KMS-11 (cell line): ENCODE measurements at regions not wholly inside any gene's neighbourhood (a gene's known extent, or its start where the extent isn't known, plus 50 kb on each side); places are given as distances from the start of the nearest gene placed in this dataset.
"Not testable (repeated sequence)": the region's sequence is repeated elsewhere in the genome, so short reads cannot be mapped to it uniquely, and the experiment has no call there.

ENCODE experiments used
- H2AFZ ChIP-seq: fragments of 200-600 bp; sonication (generic); 2 replicates; pipeline ENCODE4 v1.6.1; 2016; ENCODE audit warnings: antibody characterized with exemption, mixed run types, low read depth
- H3K27ac ChIP-seq: fragments of 200-600 bp; sonication (generic); 2 replicates; pipeline ENCODE4 v1.6.1; 2016; ENCODE audit warnings: mild to moderate bottlenecking, mixed run types
- H3K27me3 ChIP-seq: fragments of 200-600 bp; sonication (generic); 2 replicates; pipeline ENCODE4 v1.6.1; 2017; ENCODE audit warnings: mild to moderate bottlenecking, low read depth, mixed run types, moderate library complexity; ENCODE audit not compliant: insufficient read depth
- H3K36me3 ChIP-seq: fragments of 200-600 bp; sonication (generic); 2 replicates; pipeline ENCODE4 v1.6.1; 2017; ENCODE audit warnings: mild to moderate bottlenecking, mixed run types; ENCODE audit not compliant: insufficient read depth
- H3K4me1 ChIP-seq: fragments of 200-600 bp; sonication (generic); 2 replicates; pipeline ENCODE4 v1.6.1; 2016; ENCODE audit warnings: mild to moderate bottlenecking, low read depth, mixed run types; ENCODE audit not compliant: poor library complexity, severe bottlenecking
- H3K4me2 ChIP-seq: fragments of 200-600 bp; sonication (generic); 2 replicates; pipeline ENCODE4 v1.7.0; 2016; ENCODE audit warnings: mild to moderate bottlenecking, mixed run types
- H3K4me3 ChIP-seq: fragments of 200-600 bp; sonication (generic); IDR thresholded peaks from 2 replicates; pipeline ENCODE4 v1.6.1; 2017; ENCODE audit warnings: low read depth, low read length, mixed read lengths; ENCODE audit not compliant: insufficient read depth
- H3K79me2 ChIP-seq: fragments of 200-600 bp; sonication (generic); 2 replicates; pipeline ENCODE4 v1.6.1; 2016; ENCODE audit warnings: low read depth, mixed run types; ENCODE audit not compliant: insufficient read depth
- H3K9ac ChIP-seq: fragments of 200-600 bp; sonication (generic); 2 replicates; pipeline ENCODE4 v1.6.1; 2016; ENCODE audit warnings: mild to moderate bottlenecking, mixed run types
- H4K20me1 ChIP-seq: fragments of 200-600 bp; sonication (generic); 2 replicates; pipeline ENCODE4 v1.6.1; 2016; ENCODE audit warnings: mild to moderate bottlenecking, mixed run types; ENCODE audit not compliant: insufficient read depth
- TF ChIP-seq, protein P1 (sequence below): fragments of 200-600 bp; sonication (generic); conservative IDR thresholded peaks from 2 replicates; pipeline ENCODE4 v1.6.1; 2017; ENCODE audit warnings: low read depth, mild to moderate bottlenecking, antibody characterized with exemption, low read length, moderate library complexity, mixed read lengths

GRCh38 chr1:172837816-172838679, 179.1 kb downstream of the FASLG start:
- H3K27me3 ChIP-seq, result no peaks in the 10 kb centered on the region
- TF ChIP-seq, protein P1, sequence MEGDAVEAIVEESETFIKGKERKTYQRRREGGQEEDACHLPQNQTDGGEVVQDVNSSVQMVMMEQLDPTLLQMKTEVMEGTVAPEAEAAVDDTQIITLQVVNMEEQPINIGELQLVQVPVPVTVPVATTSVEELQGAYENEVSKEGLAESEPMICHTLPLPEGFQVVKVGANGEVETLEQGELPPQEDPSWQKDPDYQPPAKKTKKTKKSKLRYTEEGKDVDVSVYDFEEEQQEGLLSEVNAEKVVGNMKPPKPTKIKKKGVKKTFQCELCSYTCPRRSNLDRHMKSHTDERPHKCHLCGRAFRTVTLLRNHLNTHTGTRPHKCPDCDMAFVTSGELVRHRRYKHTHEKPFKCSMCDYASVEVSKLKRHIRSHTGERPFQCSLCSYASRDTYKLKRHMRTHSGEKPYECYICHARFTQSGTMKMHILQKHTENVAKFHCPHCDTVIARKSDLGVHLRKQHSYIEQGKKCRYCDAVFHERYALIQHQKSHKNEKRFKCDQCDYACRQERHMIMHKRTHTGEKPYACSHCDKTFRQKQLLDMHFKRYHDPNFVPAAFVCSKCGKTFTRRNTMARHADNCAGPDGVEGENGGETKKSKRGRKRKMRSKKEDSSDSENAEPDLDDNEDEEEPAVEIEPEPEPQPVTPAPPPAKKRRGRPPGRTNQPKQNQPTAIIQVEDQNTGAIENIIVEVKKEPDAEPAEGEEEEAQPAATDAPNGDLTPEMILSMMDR, result no peak
- H4K20me1 ChIP-seq, result no peaks in the 10 kb centered on the region
- H3K4me3 ChIP-seq, result no peak overlapping the region
- no peaks in the 10 kb centered on the region for H3K79me2 ChIP-seq
- H3K4me2 ChIP-seq, result no peak overlapping the region
- H3K9ac ChIP-seq, result no peak overlapping the region
- H3K36me3 ChIP-seq, result no peaks in the 10 kb centered on the region
- no peak overlapping the region for H2AFZ ChIP-seq
- no peak overlapping the region for H3K27ac ChIP-seq
- H3K4me1 ChIP-seq, result no peaks in the 10 kb centered on the region

DNA sequence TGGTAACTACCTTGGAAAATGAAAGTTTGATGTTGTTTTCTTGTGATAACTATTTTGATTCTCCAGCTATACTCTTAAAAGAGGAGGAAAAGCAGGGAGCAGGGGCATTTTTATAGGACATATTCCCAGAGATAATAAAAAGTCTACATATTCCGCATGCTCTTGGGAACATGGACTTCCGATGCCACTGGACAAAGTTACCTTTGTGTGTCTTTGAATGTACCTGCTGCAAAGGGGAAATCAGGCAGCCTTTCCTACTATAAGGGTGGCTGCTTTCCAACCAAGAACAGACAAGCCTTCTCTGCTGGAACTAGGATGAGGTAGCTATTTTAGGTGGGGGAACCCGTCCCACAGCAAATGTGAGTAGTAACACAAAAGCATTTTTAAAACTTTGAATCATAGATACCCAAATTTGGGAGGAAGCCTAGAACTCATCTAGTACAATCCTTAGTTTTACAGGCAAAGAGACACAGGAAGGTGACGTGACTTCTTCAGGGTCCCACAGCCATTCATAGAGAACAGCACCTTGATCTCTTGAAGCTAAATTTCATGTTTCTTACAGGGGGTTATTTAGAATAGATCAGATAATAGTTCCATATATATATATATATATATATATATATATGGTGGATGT, 179.9 kb downstream of the FASLG start:
- H3K4me3 ChIP-seq, result no peak overlapping the region
- no peak overlapping the region for H3K27ac ChIP-seq
- no peak overlapping the region for H2AFZ ChIP-seq
- no peaks in the 10 kb centered on the region for H3K4me1 ChIP-seq
- no peaks in the 10 kb centered on the region for H3K79me2 ChIP-seq
- no peaks in the 10 kb centered on the region for H3K27me3 ChIP-seq
- TF ChIP-seq, protein P1, result no peak
- H3K4me2 ChIP-seq, result no peak overlapping the region
- H4K20me1 ChIP-seq, result no peaks in the 10 kb centered on the region
- H3K9ac ChIP-seq, result no peak overlapping the region
- H3K36me3 ChIP-seq, result no peaks in the 10 kb centered on the region

- not testable (repeated sequence) for H3K4me3 ChIP-seq, H3K79me2 ChIP-seq, H3K4me1 ChIP-seq, H3K9ac ChIP-seq, H3K4me2 ChIP-seq, H2AFZ ChIP-seq, H3K27me3 ChIP-seq, H4K20me1 ChIP-seq, H3K36me3 ChIP-seq, H3K27ac ChIP-seq
These were observed 180.7 kb downstream of the FASLG start for GRCh38 chr1:172839639-172840038.

- no peaks in the 10 kb centered on the region for H3K36me3 ChIP-seq
- TF ChIP-seq, protein P1, result no peak
- H3K27ac ChIP-seq, result no peak overlapping the region
- peaks cover 15% of the 10 kb centered on the region for H3K4me1 ChIP-seq
- H3K27me3 ChIP-seq, result no peaks in the 10 kb centered on the region
- no peaks in the 10 kb centered on the region for H4K20me1 ChIP-seq
- H2AFZ ChIP-seq, result no peak overlapping the region
- H3K4me2 ChIP-seq, result no peak overlapping the region
- H3K9ac ChIP-seq, result no peak overlapping the region
- no peaks in the 10 kb centered on the region for H3K79me2 ChIP-seq
- H3K4me3 ChIP-seq, result no peak overlapping the region
These were observed 184.5 kb downstream of the FASLG start for GRCh38 chr1:172843444-172843843.

DNA sequence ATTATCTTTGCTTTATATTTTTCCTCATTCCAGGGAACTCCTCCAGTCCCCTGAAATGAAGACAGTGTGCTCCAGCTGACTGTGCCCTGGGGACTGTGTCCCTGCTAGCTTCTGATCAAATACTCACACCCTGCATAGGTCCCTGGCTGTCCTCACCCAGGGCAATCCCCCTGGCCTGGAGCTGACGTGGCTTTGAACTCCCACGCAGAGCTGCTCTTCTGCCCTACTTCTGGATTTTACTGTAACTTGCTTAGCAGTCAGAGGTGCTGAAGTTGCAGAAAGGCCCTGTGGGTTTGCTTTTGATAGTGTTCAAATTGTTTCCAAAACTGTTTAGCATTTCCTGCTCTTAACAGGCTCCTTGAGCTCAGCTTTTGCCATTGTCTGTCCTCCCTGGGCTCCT, 186.5 kb downstream of the FASLG start:
- no peak overlapping the region; the same call in 1 of the 2 replicates for H3K9ac ChIP-seq
- TF ChIP-seq, protein P1, result no peak
- H4K20me1 ChIP-seq, result no peaks in the 10 kb centered on the region

More for the DNA sequence above, 186.5 kb downstream of the FASLG start:
- Histone ChIP-seq H3K4me2 (peak overlapping the region; percentile 46), H3K36me3 (no peaks in the 10 kb centered on the region), H3K79me2 (no peaks in the 10 kb centered on the region), H3K27ac (peak overlapping the region; percentile 29; the same call in 1 of the 2 replicates), H3K27me3 (no peaks in the 10 kb centered on the region), H2AFZ (peak overlapping the region; percentile 21), H3K4me1 (peaks cover 15% of the 10 kb centered on the region), H3K4me3 (no peak overlapping the region)
